A673 (cell line): ENCODE measurements at regions not wholly inside any gene's neighbourhood (a gene's known extent, or its start where the extent isn't known, plus 50 kb on each side); places are given as distances from the start of the nearest gene placed in this dataset.

Experiments used
- CTCF ChIP-seq: fragments of 300-800, 200-600 bp; sonication (generic); conservative IDR thresholded peaks from 2 replicates; pipeline ENCODE4 v1.5.1; 2017; ENCODE audit warnings: low read depth, mild to moderate bottlenecking, antibody characterized with exemption, low read length, moderate library complexity, mixed read lengths
- EZH2 ChIP-seq: fragments of 200-600 bp; sonication (generic); IDR thresholded peaks from 2 replicates; pipeline ENCODE4 v1.6.1; 2017; ENCODE audit warnings: borderline replicate concordance, low read depth, mild to moderate bottlenecking, mixed read lengths, antibody characterized with exemption, low read length; ENCODE audit not compliant: poor library complexity, severe bottlenecking

- TF ChIP-seq CTCF: no peak
- no peak for TF ChIP-seq EZH2
These were observed 58.8 kb upstream of the MAGI2 start for GRCh38 chr7:79512261-79512660.
